ENCODE measurements at regions not wholly inside any gene's neighbourhood (a gene's known extent, or its start where the extent isn't known, plus 50 kb on each side); places are given as distances from the start of the nearest gene placed in this dataset.

- Mint-ChIP-seq H3K27ac (no peak overlapping the region), H3K27me3 (no peaks in the 10 kb centered on the region), H3K4me1 (ENCODE audit: low read depth) (peaks cover 7% of the 10 kb centered on the region), H3K36me3 (ENCODE audit: insufficient read depth) (no peaks in the 10 kb centered on the region), H3K4me3 (ENCODE audit: low read depth) (no peak overlapping the region), H3K9me3 (ENCODE audit: low read depth) (no peaks in the 10 kb centered on the region)
- no peak for DNase-seq (ENCODE audit: low spot score, unreplicated experiment)
- no peak for TF ChIP-seq CTCF (IDR thresholded peaks at IDR 0.05; ENCODE audit: unreplicated experiment)
Observed at GRCh38 chr6:81694855-81695254, 57.6 kb downstream of the TENT5A start.

- no peak for DNase-seq (ENCODE audit: low spot score, unreplicated experiment)
- Mint-ChIP-seq H3K9me3 (ENCODE audit: low read depth) (no peaks in the 10 kb centered on the region), H3K27ac (no peak overlapping the region), H3K4me1 (ENCODE audit: low read depth) (peaks cover 7% of the 10 kb centered on the region), H3K27me3 (no peaks in the 10 kb centered on the region), H3K4me3 (ENCODE audit: low read depth) (no peak overlapping the region), H3K36me3 (ENCODE audit: insufficient read depth) (no peaks in the 10 kb centered on the region)
- TF ChIP-seq CTCF (IDR thresholded peaks at IDR 0.05; ENCODE audit: unreplicated experiment): no peak
Observed at GRCh38 chr6:81694207-81694606, 58.3 kb downstream of the TENT5A start.

GRCh38 chr6:81693266-81693665 lies 59.2 kb downstream of the TENT5A start:
- no peak overlapping the region for H3K4me3 Mint-ChIP-seq (ENCODE audit: low read depth)
- H3K9me3 Mint-ChIP-seq (ENCODE audit: low read depth): no peaks in the 10 kb centered on the region
- no peaks in the 10 kb centered on the region for H3K27me3 Mint-ChIP-seq
- H3K27ac Mint-ChIP-seq: no peak overlapping the region
- H3K4me1 Mint-ChIP-seq (ENCODE audit: low read depth): peaks cover 7% of the 10 kb centered on the region
- no peak for TF ChIP-seq CTCF (IDR thresholded peaks at IDR 0.05; ENCODE audit: unreplicated experiment)
- DNase-seq (ENCODE audit: low spot score, unreplicated experiment): no peak
- no peaks in the 10 kb centered on the region for H3K36me3 Mint-ChIP-seq (ENCODE audit: insufficient read depth)

GRCh38 chr6:81690073-81690472 lies 62.4 kb downstream of the TENT5A start:
- peak overlapping the region; percentile 71 for H3K27ac Mint-ChIP-seq
- H3K4me3 Mint-ChIP-seq (ENCODE audit: low read depth): no peak overlapping the region
- H3K9me3 Mint-ChIP-seq (ENCODE audit: low read depth): no peaks in the 10 kb centered on the region

GRCh38 chr6:81689580-81689979 lies 62.9 kb downstream of the TENT5A start:
- Mint-ChIP-seq H3K4me1 (ENCODE audit: low read depth) (peaks cover 2% of the 10 kb centered on the region), H3K36me3 (ENCODE audit: insufficient read depth) (no peaks in the 10 kb centered on the region), H3K9me3 (ENCODE audit: low read depth) (no peaks in the 10 kb centered on the region), H3K27ac (no peak overlapping the region), H3K27me3 (no peaks in the 10 kb centered on the region), H3K4me3 (ENCODE audit: low read depth) (no peak overlapping the region)
- TF ChIP-seq CTCF (IDR thresholded peaks at IDR 0.05; ENCODE audit: unreplicated experiment): no peak
- DNase-seq (ENCODE audit: low spot score, unreplicated experiment): no peak

More at GRCh38 chr6:81690073-81690472, 62.4 kb downstream of the TENT5A start:
- peaks cover 2% of the 10 kb centered on the region for H3K4me1 Mint-ChIP-seq (ENCODE audit: low read depth)
- no peaks in the 10 kb centered on the region for H3K36me3 Mint-ChIP-seq (ENCODE audit: insufficient read depth)
- TF ChIP-seq CTCF (IDR thresholded peaks at IDR 0.05; ENCODE audit: unreplicated experiment): no peak
- H3K27me3 Mint-ChIP-seq: no peaks in the 10 kb centered on the region
- no peak for DNase-seq (ENCODE audit: low spot score, unreplicated experiment)
